Stimulated activated CD8-positive, alpha-beta memory T cell treated with anti-CD3 and anti-CD28 coated beads, Interleukin-12 subunit alpha, Interleukin-12 subunit beta, amount 100 ng/mL, for 4 hours (primary cell): ENCODE measurements at regions not wholly inside any gene's neighbourhood (a gene's known extent, or its start where the extent isn't known, plus 50 kb on each side); places are given as distances from the start of the nearest gene placed in this dataset.

Experiments used
- DNase-seq: peaks from one replicate; pipeline ENCODE4 v3.0.0-alpha.2; 2020; ENCODE audit warnings: low read depth

GRCh38 chr4:14701896-14702295 is 300.4 kb upstream of the CPEB2 start:
- no peak for DNase-seq

GRCh38 chr4:14708574-14708973 is 293.7 kb upstream of the CPEB2 start:
- no peak for DNase-seq

- no peak for DNase-seq
Measured at GRCh38 chr4:14711259-14711658, 291.0 kb upstream of the CPEB2 start.

DNA sequence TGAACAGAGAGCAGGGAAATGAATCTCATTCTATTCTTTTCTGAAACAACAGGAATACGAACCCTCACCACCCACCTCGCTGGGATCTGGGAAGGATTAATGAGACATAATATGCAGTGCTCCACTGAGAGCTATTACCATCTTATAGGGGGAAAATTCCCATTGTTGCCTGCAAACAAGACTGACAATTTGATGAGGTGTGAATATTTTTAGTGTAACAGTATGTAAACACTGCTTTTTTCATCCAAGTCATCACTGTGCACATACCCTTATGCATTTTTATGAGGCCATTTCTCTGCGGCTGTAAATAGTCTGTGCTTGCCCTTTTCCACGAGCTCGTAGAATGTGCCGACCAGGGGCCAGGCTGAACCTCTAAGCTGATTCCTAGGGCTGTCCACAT is 285.6 kb upstream of the CPEB2 start:
- DNase-seq, result no peak

GRCh38 chr4:14719053-14719452 is 283.2 kb upstream of the CPEB2 start:
- DNase-seq, result no peak

DNA sequence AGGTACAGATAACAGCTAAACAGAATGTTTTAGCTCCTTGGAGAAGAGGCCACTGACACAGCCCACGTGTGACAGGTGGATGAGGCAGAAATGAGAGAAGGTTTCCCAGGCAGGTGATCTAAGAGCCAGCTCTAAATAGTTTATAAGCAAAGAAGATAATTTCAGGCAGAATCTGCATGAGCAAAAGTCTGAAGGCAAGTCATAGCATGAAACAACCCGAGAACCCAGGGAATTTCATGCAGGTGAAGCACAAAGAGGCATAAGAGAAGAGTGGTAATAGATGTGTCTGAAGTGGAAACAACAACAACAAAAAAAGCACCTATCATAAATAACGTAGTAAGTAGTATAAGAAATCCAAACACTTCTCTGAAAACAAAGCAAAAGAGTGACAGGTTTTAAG is 275.8 kb upstream of the CPEB2 start:
- no peak for DNase-seq

- DNase-seq, result no peak
Measured at GRCh38 chr4:14726877-14727361, 275.4 kb upstream of the CPEB2 start.

DNA sequence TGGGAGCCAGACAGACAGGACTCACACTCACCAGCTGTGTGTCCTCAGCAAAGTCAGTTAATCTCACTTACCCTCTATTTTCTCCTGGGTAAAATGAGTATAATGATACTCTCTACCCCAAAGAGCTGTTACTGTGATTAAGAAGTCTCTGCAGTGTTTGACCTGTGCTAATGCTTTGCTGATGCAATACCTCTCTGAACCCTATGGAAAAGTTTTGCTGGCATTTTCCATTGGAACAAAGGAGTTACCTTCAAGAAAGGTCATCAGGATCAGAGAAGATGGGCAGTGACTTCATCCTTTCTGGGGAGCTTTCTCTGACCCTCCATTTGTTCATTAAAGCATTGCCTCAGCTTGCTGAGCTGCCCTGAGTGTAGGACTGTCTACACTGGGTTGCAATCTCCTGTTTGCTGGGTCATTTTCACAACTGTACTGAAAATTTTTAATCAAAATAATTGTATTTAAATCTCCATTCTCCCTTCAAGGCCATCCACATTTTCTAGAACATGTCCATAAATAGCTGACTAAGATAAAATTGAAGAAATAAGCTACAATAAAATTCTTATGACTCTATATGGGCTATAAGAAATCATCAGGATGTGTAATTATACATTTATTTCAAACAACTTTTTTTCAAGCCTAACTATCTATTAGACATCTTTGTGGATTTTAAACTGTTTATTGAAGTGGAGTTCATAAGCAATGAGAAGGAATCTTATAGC is 272.8 kb upstream of the CPEB2 start:
- DNase-seq, result no peak

DNA sequence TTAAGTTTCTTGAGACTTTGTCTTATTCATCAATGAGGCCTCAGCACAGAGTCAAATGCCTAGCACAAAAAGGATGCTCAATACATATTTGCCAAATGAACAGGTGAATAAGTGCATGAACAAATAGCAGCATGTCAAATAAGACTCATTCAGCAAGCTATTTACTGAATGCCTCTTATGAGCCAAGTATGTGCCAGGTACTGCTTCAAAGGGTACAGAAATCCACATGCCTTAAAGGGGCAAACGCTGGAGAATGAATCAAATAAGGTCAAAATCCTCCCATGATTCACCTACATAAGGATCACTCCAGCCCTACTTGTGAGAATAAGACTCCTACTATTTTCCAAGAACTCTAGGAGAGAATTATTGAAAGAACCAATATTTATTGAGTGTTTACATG is 260.2 kb upstream of the CPEB2 start:
- DNase-seq, result no peak

GRCh38 chr4:14743172-14743571 is 259.1 kb upstream of the CPEB2 start:
- no peak for DNase-seq

GRCh38 chr4:14743601-14744000 is 258.7 kb upstream of the CPEB2 start:
- no peak for DNase-seq

GRCh38 chr4:14744346-14744745 is 257.9 kb upstream of the CPEB2 start:
- DNase-seq, result no peak

DNA sequence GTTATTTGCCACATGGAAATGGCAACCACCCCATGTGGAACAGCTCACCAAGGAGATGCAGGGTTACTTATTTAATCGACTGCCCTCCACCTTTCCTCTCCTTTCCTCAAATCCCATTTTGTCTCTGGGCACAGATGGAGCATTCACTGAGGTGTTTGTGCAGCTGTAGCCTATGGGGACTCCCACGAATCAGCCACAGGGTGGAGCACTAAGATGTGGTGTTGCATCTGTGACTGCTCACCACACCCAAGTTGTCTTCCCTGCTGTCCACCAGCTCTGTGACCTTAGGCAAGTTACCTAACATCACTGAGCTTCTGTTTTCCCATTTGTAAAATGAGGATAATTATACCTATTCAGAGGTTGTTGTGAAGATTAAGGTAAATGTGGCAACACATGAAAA is 252.4 kb upstream of the CPEB2 start:
- no peak for DNase-seq

- DNase-seq, result no peak
Measured at GRCh38 chr4:14752341-14753046, 249.8 kb upstream of the CPEB2 start.

DNA sequence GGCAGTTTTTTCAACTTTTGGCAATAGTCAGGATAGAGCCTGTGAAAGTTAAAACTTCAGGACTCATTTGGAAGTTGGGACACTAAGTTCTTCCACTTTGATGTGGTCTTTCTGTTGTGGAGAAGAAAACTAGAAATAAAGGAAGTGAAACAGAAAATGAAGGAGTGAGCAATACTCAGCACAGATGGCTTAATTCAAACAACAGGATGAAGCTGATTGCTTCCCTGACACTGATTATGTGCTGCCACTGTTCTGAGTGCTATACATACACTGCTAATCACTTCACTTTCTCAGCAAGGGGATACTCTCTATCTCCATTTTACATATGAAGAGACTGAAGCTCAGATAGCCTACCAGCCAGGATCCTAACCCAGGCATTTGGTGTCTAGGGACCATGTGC is 235.1 kb upstream of the CPEB2 start:
- DNase-seq, result no peak

GRCh38 chr4:14768449-14768848 is 233.8 kb upstream of the CPEB2 start:
- DNase-seq, result no peak

GRCh38 chr4:14769993-14770392 is 232.3 kb upstream of the CPEB2 start:
- DNase-seq, result no peak

GRCh38 chr4:14771094-14771493 is 231.2 kb upstream of the CPEB2 start:
- no peak for DNase-seq

GRCh38 chr4:14771504-14772175 is 230.6 kb upstream of the CPEB2 start:
- no peak for DNase-seq

GRCh38 chr4:14772388-14772787 is 229.9 kb upstream of the CPEB2 start:
- DNase-seq, result no peak

DNA sequence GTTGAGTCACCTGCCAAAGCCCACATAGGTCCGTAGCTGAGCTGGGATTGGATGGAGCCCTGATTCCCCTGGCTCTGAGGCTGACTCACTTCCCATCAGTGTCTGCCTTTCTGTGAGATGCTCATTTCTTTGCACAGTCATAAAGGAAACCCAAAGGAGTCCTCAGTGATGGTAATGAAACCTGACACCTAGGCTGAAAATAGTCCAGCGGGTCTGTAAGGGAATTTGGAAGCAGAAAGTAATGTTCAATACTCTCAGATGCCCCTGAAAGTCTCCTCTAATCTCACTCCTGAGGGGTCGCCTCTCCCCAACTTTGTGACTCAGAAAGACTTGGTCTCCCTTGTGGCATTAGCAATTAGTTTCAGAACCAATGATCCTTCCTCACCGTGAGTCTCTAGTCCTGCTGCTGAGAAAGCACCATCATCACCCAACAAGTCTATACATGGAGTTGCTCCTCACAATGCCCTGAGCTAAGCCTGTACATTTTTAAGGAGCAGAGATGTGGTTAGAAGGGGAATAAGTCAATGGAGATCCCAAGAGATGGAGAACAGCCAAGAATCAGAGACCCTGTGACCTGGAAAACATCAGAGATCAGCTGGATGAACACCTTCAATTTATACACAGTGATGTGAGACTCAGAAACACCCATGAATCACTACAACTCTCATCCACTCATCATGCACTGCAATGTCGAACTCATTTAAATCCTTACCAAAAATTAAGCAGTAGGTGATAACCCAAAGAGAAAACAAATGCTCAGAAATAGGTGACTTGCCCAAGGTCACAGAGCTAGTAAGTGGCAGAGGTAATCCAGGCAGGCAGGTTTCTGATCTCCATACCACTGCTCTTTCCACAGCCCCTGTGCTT is 219.0 kb upstream of the CPEB2 start:
- DNase-seq, result no peak

- DNase-seq, result no peak
Measured at GRCh38 chr4:14787221-14787620, 215.1 kb upstream of the CPEB2 start.
